ENCODE measurements at regions not wholly inside any gene's neighbourhood (a gene's known extent, or its start where the extent isn't known, plus 50 kb on each side); places are given as distances from the start of the nearest gene placed in this dataset.

DNA sequence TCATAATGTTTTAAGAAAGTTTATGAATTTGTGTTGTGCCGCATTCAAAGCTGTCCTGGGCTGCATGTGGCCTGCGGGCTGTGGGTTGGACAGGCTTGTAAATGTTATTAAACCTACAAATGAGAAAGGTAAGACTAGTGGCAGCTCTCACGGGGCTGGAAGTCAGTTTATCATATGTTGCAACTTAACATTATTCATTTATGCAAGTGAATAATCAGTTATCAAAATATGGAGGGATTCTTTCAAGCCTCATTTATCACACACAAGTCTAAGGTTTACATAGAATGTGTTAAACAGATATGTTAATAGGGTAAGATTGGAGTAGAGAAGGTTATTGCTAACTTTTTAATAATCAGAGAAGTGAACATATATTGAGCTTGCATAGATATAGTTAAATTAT, 442.5 kb upstream of the RGS6 start:
- ChIA-PET CTCF (interaction anchor here (0.7 kb wide), 1 partner anchor 135 kb away, joined by 3 read pairs; no protein-coding TSS in a partner anchor), POLR2A (ENCODE audit: low non-redundant PET) (no interaction called here)
- no peak overlapping the region for H3K27ac ChIP-seq
- TF ChIP-seq CTCF (conservative IDR thresholded peaks at IDR 0.05; ENCODE audit: low read depth) = no peak
- DNase-seq (ENCODE audit: low spot score) = no peak

DNA sequence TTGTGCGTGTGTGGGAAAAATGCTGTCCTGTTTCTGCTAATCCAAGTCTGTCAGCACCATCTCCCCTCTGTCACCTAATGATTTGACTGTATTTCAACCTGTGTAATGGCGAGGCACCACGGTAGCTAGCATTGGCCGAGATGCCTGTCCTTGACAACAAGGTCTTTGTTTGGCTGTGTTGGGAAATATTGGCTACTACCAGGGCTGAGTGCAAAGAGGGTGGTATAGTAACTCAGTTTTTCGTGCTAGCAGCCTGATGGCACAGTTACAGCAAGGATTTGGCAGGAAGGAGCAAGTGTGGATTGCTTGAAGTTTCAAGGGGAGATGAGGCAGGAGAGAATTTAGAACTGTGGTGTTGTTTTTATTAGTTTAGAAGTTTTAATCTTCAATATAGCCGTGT, 440.3 kb upstream of the RGS6 start:
- TF ChIP-seq CTCF (conservative IDR thresholded peaks at IDR 0.05; ENCODE audit: low read depth) = no peak
- POLR2A ChIA-PET (ENCODE audit: low non-redundant PET) = no interaction called here
- CTCF ChIA-PET = no interaction called here
- H3K27ac ChIP-seq = no peak overlapping the region
- DNase-seq (ENCODE audit: low spot score) = no peak

DNA sequence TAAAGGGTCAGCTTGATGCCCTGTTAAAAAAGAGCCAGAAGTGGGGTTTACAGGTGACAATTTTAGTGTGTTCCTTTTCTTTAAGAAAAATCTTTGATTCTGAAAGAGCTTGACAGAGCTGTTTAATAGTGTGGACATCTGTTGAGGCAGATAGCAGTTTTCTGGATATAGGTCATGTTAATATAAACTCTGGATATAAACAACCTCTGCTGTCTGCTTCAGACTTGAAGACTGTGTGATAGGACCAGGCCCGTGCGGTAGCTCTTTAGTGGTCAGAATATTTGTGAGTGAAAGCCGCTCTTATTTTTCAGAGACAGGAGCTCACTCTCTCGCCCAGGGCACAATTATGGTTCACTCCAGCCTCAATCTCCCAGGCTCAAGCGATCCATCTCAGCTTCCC, 439.9 kb upstream of the RGS6 start:
- no peak for TF ChIP-seq CTCF (conservative IDR thresholded peaks at IDR 0.05; ENCODE audit: low read depth)
- ChIA-PET CTCF (no interaction called here), POLR2A (ENCODE audit: low non-redundant PET) (no interaction called here)
- no peak for DNase-seq (ENCODE audit: low spot score)
- H3K27ac ChIP-seq = no peak overlapping the region

GRCh38 chr14:71497645-71498086, 434.6 kb upstream of the RGS6 start:
- POLR2A ChIA-PET (ENCODE audit: low non-redundant PET) = interaction anchor here (0.6 kb wide), 1 partner anchor 380 kb away, joined by 3 read pairs; no protein-coding TSS in a partner anchor
- no peak for DNase-seq (ENCODE audit: low spot score)
- TF ChIP-seq CTCF (conservative IDR thresholded peaks at IDR 0.05; ENCODE audit: low read depth) = no peak
- CTCF ChIA-PET = interaction anchor here (0.8 kb wide), 2 partner anchors 10 to 358 kb away, joined by 3 to 4 read pairs; no protein-coding TSS in a partner anchor
- H3K27ac ChIP-seq = no peak overlapping the region

GRCh38 chr14:71498212-71498611, 434.0 kb upstream of the RGS6 start:
- POLR2A ChIA-PET (ENCODE audit: low non-redundant PET) = interaction anchor here (0.6 kb wide), 1 partner anchor 380 kb away, joined by 3 read pairs; no protein-coding TSS in a partner anchor
- DNase-seq (ENCODE audit: low spot score) = no peak
- no peak for TF ChIP-seq CTCF (conservative IDR thresholded peaks at IDR 0.05; ENCODE audit: low read depth)
- CTCF ChIA-PET = interaction anchor here (0.6 kb wide), 1 partner anchor 26 kb away, joined by 5 read pairs; no protein-coding TSS in a partner anchor
- no peak overlapping the region for H3K27ac ChIP-seq

DNA sequence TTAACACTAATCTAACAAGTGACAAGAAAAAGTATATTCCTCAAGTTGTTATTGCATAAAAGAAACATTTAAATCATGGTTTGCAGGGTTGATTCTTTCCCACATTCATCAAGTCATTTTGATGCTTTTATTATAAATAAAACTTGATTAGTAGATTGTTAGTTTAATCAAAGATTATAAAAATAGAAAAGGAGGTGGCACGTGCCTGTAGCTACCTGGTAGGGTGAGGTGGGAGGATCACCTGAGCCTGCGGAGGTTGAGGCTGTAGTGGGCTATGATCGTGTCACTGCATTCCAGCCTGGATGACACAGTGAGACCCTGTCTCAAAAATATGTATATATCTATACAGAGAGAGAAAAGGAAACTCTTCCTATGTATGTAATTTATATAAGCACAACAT, 433.2 kb upstream of the RGS6 start:
- CTCF ChIA-PET = no interaction called here
- H3K27ac ChIP-seq = no peak overlapping the region
- no peak for TF ChIP-seq CTCF (conservative IDR thresholded peaks at IDR 0.05; ENCODE audit: low read depth)
- POLR2A ChIA-PET (ENCODE audit: low non-redundant PET) = no interaction called here
- no peak for DNase-seq (ENCODE audit: low spot score)
